ENCODE measurements at regions not wholly inside any gene's neighbourhood (a gene's known extent, or its start where the extent isn't known, plus 50 kb on each side); places are given as distances from the start of the nearest gene placed in this dataset.

DNA sequence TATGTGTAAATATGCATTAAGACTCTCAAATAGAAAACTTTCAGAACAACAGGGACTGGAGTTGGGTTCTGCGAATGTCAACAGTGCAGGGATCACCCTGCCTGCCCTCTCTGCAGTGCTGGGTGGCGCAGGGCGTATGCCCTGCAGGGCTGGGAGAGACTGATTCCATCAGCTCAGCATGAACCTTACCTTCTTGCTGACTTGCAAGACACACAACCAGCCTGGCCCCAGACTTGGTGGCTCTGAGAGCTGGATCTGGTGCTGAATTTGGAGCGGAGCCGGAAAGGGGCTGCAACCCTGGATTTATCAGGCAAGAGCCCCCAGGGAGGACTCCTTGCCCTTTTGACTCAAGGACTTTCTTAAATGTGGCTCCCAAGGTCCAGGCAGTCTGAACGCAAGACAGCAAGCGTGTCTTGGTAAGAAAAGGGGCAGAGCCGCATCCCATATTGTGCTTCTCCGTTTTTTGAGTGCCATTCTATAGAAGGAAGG is 376.0 kb upstream of the IRX2 start:
- no peak for DNase-seq

DNA sequence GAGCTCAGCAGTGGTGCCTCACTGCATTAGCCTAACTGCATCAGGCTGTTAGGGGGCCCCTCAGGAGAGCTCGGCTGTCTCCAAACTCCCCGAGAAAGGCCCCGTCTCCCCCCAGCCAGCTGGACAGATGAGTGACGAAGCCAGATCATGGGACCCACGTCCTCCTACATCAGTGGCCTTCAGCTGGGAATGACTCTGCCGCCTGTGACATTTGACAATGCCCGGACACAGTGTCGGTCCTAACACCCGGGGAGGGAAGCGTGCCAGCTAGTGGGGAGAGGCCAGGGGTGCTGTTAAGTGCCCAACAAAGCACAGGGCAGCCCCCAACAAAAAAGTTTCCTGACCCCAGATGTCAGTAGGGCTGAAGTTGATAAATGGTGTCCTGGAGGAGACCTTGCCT is 375.2 kb upstream of the IRX2 start:
- no peak for DNase-seq

DNA sequence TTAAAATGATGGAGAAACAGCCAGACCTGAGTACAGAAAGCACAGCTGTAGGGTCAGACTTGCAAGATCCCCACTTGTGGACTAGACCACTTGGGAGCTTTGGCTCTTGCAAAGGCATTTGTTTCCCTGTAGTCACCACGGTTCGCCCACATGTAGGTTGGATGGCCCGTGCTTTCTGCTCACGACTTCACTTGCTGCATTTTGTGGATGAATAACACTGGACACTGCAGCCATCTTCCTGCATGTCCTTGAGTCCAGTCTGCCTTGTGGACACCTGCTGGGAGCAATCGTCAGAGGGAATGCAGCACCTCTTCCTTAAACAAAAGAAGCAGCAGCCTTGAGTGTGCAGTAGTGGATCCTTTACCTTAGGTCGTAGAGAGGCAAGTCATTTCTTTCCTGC is 372.9 kb upstream of the IRX2 start:
- no peak for DNase-seq

DNA sequence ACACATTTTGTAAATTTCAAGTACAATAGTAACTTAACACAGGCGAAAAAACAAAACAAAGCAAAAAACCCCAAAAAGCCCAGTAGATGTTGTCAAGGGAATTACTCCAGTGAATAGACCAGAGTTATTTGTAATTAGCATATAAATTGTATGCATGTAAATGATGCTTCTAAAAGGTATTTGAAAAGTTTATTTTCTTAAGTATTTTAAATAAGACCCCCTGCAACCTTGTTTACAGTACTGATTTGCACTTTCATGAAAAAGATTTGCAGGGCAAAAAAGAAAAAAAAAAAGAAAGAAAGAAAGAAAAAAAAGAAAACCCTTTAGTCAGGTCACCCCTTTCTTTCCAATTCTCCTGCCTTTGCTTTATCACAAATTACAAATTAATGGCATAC is 372.3 kb upstream of the IRX2 start:
- no peak for DNase-seq

DNA sequence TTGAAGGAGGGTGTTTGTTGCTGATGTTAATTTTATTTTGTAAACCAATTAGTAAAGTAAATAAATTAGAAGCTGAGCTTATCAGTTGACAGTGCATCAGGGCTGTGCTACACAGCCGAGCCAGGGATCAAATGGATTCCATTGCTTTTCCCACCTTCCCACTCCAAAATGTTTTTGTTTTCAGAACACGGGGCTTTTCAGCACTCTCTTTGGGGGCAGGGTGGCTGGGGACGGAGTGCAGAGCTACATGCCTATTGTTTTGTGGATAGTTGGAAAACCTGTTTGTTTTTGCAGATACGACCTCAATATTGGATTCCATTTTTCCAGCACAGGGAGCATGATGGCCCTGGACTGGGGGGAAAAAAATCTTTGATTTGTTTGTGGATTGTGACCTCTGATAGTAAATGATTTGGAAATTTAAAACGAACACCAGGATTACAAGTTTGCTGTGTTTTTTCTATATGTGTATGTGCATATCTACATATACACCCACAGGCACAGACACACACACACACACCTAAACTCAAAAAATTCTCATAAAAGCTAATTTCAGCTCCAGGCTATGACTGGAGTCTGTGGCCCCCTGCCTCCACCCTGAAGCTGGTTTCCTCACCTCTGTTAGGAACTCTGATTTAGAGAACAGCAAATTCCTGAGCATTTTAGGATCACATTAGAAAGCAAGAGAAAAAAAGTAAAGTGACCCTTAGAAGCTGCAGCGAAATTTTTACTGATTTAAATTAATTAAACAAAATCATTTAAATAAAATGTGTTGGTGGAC is 371.7 kb upstream of the IRX2 start:
- DNase-seq: no peak

DNA sequence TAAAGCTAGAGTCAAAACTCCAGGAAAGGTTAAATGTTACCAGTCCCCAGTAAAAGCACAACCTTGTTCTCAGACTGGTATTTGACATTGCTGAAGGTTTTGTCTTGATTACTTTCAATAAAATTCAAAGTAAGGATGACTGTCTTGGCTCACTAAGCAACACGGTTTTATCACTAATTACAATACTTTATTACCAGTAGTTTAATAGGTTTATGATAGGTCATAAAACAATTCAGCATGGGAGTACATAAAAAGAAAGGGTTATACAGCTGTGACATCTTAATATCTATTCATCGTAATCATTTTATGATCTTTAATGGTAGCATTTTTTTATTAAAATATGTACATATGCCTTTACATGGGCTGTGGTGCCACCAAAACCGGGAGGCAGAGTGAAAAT is 370.7 kb upstream of the IRX2 start:
- no peak for DNase-seq

DNA sequence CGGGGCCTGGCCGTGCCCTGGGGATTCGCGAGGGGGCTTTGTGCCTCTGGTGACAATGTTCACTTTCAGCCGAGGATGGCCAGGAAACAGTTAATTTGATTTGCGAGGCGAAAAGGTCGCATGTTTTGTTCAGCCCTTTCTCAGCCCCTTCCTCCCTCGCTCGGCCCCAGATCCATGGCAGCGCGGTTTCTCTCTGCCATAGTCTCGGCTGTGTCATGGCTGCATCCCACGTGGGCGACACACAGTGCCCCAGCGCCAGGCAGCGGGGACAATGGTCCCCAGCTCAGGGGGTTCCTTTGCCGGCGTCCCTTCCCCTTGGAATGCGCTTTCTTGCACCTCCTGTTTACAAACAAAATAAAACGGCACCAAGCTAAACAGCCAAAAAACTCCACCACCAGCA is 370.3 kb upstream of the IRX2 start:
- no peak for DNase-seq

DNA sequence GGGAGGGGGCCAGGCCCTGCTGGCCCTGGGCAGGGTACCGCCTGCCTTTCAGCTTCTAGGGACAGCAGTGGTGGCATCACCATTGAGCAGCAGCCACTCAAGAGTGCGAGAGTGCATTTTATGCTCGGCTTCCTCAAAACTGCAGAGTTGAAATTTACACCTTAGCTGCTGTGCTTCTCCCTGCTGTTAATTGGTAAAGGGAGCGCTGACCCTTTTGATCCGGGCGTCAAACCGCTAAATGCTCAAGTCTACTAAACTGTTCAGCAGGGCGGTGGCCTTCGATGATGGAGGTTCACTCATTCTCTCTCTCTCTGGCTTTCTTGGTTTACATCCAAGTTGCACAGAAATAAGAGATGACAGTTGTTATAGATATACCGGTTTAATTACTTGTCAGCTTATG is 368.6 kb upstream of the IRX2 start:
- DNase-seq: no peak

DNA sequence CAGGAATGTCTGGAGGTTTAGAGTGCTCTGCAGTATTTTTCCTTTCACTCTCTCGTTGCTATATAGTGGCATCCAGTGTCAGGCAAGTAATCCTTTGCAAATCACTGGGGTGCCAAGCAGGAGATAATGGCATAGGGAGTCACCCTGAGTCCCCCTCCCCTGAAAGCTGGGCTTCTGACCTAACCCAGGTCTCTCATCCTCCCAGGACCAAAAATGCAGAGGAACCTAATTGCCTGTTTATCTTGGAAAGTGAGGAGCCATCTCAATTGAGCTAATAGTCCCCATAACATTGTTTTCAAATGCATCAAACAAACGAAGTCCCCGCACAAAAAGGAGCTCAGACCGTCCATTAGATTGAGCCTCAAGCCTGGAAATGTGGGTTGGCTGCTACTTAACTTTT is 368.0 kb upstream of the IRX2 start:
- no peak for DNase-seq

DNA sequence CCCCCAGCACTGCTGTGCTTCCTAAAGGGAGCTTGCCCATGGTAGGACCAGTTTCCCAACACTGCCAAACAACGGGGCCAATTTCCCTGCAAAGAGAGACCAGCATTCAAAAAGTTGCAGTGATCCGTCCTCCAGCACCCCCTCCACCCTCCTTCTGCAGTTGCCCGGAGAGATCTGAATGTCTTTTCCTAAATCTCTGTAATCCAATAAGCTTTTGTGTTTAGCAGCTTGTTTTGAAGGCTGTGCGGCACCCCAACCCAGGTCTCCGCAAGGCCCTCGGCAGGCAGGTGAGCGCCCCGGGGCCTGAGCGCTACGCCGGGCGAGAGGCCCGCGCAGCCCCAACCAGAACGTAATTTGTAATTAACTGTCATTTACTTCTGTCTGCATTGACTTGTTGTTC is 366.9 kb upstream of the IRX2 start:
- no peak for DNase-seq

DNA sequence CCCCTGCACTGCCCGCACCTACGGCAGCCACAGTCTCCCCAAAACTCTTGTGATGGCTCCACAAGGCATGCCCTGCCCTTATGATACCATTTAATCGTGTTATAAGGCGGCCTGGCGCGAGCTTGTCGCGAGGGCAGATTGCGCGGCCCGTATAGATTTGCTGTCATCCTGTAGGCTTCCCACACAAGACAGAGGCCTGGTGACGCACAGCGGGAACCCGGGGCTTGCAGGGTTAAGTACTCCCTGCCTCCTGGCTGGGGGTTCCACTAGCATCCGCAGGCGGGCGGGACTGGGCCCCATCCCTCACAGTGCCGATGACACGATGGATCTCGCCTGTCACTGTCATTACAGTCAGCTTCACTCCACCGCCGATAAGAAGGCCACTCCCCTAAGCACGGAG is 364.9 kb upstream of the IRX2 start:
- no peak for DNase-seq

DNA sequence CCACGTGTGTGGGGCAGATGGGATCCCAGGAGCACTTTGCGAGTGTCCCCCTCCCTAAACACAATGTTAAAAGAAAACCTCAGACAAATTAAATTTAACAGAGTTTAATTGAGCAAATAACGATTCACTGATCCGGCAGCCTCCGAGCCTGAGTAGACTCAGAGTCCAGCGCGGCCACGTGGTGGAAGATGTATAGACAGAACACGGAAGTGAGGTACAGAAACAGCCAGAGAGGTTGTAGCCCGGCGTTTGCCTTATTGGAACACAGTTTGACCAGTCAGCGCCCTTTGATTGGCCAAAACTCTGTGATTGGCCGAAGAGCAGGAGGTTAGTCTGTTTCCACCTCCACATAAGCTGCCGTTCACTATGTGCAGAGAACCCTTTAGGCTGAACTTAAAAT is 363.0 kb upstream of the IRX2 start:
- no peak for DNase-seq

DNA sequence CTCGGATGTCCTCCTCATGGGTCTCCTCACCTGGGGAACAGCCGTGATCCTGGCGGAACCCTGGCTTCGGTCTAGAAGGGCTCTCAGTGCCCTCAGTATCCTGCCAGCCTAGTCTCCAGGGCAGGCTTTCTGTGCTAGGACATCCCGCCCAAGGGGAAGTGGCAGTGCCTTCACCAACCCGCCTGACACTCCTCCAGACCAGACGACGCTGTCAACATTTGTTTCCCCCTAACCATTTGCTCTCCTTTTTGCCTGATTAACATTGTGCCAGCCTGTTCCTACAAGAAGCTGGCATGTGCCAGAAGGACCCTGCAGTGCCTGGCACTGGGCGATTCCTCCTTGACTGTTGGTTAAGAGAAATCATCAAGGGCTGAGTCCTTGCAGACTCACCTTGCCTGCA is 358.9 kb upstream of the IRX2 start:
- no peak for DNase-seq

DNA sequence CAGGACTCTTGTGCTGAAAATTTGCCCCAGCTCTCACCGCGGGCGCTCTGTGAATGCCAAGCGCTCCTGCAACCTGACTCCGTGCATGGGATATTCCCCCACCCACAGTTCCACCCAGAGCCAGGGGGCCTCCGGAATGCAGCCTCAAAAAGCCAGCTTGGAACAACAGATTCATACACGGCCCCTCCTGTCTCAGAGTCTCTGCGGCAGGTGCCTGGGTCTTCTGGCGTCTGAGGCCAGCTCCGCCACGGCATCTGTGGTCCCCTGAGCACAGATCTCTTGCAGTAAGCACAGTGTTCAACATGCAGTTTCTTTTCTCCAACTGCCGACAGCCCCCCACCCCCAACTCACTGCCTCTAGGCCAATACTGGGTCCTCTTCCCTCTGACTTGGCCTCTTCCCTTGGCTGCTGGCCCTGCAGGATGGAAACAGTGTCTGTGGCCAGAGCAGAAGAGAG is 355.7 kb upstream of the IRX2 start:
- no peak for DNase-seq

DNA sequence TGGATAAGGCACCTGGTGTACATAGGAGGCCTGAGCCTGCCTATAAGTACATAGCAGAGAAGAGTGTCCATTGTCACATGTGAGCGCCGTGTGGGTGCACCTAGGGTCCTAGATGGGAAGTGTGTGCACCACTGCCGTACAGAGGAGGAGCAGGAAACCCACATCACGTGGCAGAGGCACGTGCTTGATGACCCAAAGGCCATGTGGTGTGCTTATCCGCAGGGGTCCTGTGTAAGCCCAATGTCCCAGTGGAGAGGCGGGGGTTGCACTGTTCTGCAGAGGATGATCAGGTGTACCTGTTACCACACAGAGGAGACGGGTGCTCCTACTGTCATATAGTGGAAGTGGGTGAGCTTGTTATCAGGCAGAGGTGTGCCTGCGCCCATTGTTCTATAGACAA is 354.1 kb upstream of the IRX2 start:
- DNase-seq: no peak

DNA sequence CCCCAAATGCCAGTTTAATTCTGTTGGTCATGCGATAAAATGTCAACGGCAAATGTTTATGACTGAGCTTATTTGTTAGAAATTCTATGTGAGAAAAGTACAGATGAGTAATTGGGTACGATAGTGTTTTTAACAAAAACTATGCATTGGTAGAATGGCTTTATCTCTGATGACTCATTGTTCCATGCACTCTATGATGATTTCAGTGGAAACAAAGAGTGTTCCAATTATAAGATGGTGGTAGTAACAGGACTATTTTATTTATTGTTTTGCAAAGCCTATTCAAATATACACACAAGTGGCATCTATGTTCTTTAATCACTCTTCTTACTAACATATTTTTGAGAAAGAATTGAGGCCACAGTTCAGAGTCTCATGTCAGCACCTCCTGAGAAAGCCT is 353.7 kb upstream of the IRX2 start:
- DNase-seq: no peak

DNA sequence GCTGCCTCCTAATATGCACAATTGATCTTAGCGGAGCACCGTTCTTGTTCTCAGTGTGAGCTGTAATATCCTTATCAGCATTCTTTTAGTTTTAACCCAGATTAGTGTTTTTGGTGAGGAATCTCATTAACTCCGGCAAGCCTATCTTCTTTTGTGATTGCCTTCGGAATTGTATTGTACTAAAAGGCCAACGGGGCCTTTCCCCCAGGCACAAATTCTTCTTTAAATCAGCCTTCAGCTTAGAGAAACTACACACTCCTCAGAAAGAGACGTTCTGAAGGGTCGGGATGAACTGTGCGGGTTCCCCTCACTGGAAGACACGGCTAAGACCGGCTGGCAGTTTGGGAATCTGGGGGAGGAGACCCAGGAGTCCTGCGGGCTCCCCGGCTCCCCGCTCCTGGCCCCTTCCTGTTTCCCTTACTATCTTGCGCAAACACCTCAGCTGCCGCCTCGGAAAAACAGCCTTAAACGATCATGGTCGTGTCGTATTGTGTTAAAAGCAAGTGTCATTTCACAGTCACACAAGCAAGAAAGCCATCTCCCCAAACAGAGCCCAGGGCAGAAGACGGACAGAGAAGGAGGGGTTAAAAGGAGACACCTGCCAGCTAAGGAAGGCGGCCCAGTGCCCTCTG is 353.1 kb upstream of the IRX2 start:
- DNase-seq: no peak

DNA sequence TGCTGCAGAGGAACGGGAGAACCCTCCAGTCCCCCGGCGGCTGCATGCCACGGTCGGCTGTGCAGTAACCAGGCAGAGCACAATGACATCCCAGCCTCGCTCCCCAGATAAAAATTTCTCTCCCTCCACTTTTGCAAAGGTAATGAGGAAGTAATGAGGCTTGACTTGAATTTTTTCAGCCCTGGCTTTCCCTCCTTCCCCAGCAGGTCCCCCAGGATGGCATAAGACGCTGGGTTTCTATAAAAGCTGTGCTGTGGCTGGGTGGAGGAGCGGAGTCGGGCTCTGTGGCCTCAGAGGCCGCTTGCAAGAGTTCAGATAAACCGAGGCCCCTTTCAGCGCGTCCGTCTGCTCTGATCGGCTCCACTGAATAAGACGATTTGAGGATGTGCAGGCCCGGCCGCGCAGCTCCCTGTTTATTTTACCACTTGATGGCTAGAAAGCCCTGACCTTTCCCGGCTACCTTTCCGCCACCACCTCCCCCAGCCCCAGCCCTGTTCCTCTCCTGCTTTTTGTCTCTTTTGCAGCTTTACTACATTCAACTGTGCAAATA is 351.9 kb upstream of the IRX2 start:
- DNase-seq: no peak

DNA sequence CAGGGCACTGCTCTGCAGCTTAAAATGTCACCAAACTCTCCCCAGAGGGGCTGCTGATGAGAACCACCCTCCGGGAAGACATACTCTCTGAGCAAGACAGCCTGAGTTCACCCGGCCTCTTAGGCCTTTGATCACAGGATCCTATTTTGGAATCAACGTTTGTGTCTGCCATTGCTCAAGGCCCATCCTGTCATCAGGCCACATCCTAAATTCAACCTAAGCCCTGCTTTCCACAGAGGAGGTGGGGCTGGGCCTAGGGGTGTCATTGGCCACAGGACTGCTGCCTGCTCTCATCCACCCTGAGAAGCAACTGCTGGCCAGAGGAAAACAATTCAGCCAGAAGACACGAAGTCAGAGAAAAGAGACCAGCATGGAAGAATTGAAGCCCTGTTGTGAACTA is 351.1 kb upstream of the IRX2 start:
- DNase-seq: no peak

DNA sequence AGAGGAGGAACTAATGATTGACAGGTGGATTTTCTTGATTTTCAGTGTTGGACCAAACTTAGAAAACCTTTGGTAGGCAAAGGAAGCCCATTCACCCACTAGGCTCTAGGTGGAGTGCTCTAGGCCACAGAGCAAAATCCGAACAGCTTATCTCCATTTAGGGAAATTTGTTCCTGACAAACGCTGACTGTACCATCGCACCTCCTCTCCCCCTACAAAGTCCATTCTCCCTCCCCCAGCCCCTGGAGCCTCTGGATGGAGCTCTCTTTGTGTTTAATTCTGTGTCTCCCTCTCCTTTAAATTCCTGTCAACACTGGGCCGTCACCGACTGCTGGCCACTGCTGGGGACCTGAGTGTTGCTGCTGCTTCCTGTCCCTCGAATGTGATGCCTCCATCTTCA is 350.1 kb upstream of the IRX2 start:
- no peak for DNase-seq

DNA sequence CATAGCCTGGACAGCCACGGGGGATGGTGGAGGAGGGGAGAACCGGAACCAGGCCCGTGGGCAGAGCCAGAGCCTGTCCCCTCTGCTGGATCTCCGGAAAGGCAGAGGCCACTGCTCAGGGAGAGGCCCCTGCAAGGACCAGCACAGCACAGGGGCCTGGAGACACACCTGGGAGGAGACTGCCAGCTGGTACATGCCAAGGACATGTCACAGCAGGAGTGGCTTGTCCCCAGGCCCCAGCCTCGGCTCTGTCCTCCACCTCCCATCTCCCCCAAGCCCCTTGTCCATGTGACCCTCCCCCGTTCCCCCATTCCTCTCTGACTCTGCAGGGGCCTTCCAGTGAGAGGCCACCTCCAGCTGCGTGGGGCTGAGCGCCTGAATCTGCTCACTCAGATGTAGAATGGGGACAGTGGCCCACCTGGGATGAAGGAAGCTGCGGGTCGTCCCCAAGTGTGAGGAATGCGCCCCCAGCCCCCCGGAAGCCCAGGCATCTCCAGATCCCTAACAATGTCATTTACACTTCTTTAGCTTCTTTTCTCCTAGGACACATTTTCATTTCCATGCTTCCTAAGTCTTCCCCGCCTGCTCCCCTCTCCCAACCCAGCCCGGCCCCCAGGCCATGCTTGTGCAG is 349.6 kb upstream of the IRX2 start:
- no peak for DNase-seq

DNA sequence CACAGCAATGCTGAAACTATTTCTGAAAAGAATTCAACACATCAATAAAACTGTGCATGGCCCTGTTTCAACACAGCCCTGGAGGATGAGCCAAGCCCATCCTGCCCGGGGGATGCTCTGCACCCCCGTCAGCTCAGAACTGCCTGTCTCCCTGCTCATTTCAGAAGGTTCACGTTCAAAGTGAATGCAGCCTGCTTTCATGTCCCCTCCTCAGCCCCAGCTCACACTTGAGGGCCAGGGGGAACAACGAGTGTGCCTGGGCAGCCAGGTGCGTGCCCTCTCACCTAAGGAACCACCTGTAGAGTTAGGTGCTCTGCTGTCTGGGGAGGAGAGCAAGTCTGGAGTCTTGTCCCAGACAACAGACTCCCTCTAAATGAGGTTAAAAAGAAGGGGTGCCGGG is 348.5 kb upstream of the IRX2 start:
- no peak for DNase-seq

DNA sequence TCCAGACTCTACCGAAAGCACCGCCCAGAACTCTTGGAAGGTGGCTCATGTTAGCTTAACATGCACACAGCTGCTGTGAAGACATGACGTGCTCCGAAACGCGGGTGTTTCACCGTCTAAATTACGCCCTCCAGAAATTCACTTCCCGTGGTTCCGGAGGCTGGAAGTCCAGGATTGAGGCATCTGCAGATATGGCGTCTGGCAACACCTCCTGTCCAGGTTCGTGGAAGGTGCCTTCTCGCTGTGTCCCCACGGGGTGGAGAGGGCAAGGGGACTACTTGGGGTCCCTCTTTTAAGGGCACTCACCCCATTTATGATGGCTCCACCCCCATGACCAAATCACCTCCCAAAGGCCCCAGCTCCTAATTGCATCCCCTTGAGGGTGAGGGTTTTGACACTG is 348.0 kb upstream of the IRX2 start:
- no peak for DNase-seq

DNA sequence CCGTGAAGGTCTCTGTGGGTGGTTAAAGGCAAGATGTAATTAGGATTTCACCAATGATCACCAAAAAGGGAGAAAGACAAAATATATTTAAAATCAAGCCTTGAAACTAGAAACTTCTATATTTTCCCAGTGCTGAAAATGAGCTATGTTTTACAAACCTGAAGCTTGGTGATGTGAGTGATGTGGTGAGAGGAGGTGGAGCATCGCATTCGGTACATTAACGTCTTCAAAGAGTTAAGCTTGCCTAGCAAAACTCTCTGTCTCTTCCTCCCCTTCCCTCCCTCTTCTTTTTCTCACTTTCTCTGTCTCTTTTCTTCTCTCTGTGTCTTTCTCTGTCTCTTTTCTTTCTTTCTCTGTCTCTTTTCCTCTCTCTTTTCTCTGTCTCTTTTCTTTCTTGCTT is 347.3 kb upstream of the IRX2 start:
- DNase-seq: no peak
